ENCODE measurements at regions not wholly inside any gene's neighbourhood (a gene's known extent, or its start where the extent isn't known, plus 50 kb on each side); places are given as distances from the start of the nearest gene placed in this dataset.

GRCh38 chr4:125155251-125155650, 159.5 kb upstream of the FAT4 start:
- TF ChIP-seq, protein P1, sequence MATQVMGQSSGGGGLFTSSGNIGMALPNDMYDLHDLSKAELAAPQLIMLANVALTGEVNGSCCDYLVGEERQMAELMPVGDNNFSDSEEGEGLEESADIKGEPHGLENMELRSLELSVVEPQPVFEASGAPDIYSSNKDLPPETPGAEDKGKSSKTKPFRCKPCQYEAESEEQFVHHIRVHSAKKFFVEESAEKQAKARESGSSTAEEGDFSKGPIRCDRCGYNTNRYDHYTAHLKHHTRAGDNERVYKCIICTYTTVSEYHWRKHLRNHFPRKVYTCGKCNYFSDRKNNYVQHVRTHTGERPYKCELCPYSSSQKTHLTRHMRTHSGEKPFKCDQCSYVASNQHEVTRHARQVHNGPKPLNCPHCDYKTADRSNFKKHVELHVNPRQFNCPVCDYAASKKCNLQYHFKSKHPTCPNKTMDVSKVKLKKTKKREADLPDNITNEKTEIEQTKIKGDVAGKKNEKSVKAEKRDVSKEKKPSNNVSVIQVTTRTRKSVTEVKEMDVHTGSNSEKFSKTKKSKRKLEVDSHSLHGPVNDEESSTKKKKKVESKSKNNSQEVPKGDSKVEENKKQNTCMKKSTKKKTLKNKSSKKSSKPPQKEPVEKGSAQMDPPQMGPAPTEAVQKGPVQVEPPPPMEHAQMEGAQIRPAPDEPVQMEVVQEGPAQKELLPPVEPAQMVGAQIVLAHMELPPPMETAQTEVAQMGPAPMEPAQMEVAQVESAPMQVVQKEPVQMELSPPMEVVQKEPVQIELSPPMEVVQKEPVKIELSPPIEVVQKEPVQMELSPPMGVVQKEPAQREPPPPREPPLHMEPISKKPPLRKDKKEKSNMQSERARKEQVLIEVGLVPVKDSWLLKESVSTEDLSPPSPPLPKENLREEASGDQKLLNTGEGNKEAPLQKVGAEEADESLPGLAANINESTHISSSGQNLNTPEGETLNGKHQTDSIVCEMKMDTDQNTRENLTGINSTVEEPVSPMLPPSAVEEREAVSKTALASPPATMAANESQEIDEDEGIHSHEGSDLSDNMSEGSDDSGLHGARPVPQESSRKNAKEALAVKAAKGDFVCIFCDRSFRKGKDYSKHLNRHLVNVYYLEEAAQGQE (IDR thresholded peaks at IDR 0.05; ENCODE audit: insufficient read depth in 1 of 2, low read depth in 2 of 2, low read length in 2 of 2), result no peak
- TF ChIP-seq TAF1 (IDR thresholded peaks at IDR 0.05; ENCODE audit: borderline replicate concordance, insufficient read depth, low read length), result no peak
- TF ChIP-seq POLR2AphosphoS5 (IDR thresholded peaks at IDR 0.05; ENCODE audit: low read depth, low read length), result no peak
- TF ChIP-seq SIN3A (IDR thresholded peaks at IDR 0.05; ENCODE audit: borderline replicate concordance, insufficient read depth, low read length), result no peak
- no peak for TF ChIP-seq FOXP2 (optimal IDR thresholded peaks at IDR 0.05; ENCODE audit: borderline replicate concordance, extremely low read depth, extremely low read length, insufficient read depth)
